PC-9 (cell line): ENCODE measurements at regions not wholly inside any gene's neighbourhood (a gene's known extent, or its start where the extent isn't known, plus 50 kb on each side); places are given as distances from the start of the nearest gene placed in this dataset.

Experiments used
- CTCF ChIP-seq: fragments of 200-600 bp; sonication (generic); conservative IDR thresholded peaks from 2 replicates; pipeline ENCODE4 v1.6.1; 2017; ENCODE audit warnings: mixed run types, antibody characterized with exemption, mild to moderate bottlenecking, moderate library complexity
- EZH2 ChIP-seq: fragments of 200-600 bp; sonication (generic); IDR thresholded peaks from 2 replicates; pipeline ENCODE4 v1.8.0; 2017; ENCODE audit warnings: antibody characterized with exemption, low read depth

GRCh38 chr11:128323381-128323780 is 264.0 kb downstream of the ETS1 start:
- TF ChIP-seq CTCF, result no peak
- no peak for TF ChIP-seq EZH2
